ENCODE measurements at regions not wholly inside any gene's neighbourhood (a gene's known extent, or its start where the extent isn't known, plus 50 kb on each side); places are given as distances from the start of the nearest gene placed in this dataset.

DNA sequence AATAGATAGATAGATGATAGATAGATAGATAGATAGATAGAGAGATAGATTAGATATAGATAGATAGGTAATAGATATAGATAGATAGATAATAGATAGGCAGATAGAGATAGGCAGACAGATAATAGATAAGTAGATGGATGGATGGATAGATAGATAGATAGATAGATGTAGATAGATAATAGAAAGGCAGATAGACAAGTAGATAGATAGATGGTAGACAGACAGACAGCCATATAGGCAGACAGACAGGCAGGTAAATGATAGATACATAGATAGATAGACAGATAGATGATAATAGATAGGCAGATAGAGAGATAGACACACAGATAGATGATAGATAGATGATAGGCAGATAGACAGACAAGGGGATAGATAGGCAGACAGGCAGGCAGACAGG lies 191.4 kb upstream of the TNRC6C start:
- no peak overlapping the region for H3K27ac ChIP-seq
- H3K36me3 ChIP-seq = no peaks in the 10 kb centered on the region
- DNase-seq (ENCODE audit: low spot score in 2 of 2) = no peak
- H3K27me3 ChIP-seq = no peaks in the 10 kb centered on the region
- TF ChIP-seq, protein P1, sequence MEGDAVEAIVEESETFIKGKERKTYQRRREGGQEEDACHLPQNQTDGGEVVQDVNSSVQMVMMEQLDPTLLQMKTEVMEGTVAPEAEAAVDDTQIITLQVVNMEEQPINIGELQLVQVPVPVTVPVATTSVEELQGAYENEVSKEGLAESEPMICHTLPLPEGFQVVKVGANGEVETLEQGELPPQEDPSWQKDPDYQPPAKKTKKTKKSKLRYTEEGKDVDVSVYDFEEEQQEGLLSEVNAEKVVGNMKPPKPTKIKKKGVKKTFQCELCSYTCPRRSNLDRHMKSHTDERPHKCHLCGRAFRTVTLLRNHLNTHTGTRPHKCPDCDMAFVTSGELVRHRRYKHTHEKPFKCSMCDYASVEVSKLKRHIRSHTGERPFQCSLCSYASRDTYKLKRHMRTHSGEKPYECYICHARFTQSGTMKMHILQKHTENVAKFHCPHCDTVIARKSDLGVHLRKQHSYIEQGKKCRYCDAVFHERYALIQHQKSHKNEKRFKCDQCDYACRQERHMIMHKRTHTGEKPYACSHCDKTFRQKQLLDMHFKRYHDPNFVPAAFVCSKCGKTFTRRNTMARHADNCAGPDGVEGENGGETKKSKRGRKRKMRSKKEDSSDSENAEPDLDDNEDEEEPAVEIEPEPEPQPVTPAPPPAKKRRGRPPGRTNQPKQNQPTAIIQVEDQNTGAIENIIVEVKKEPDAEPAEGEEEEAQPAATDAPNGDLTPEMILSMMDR (IDR thresholded peaks at IDR 0.05) = no peak
- TF ChIP-seq POLR2AphosphoS5 (IDR thresholded peaks at IDR 0.05) (no peak), POLR2A (IDR thresholded peaks at IDR 0.05) (no peak)
- no peaks in the 10 kb centered on the region for H3K4me1 ChIP-seq
- H3K4me3 ChIP-seq = no peak overlapping the region
- intact Hi-C loops (cut with DNase I; ENCODE audit: low total_unique reads) = no loop called here
- H3K9me3 ChIP-seq = no peaks in the 10 kb centered on the region

DNA sequence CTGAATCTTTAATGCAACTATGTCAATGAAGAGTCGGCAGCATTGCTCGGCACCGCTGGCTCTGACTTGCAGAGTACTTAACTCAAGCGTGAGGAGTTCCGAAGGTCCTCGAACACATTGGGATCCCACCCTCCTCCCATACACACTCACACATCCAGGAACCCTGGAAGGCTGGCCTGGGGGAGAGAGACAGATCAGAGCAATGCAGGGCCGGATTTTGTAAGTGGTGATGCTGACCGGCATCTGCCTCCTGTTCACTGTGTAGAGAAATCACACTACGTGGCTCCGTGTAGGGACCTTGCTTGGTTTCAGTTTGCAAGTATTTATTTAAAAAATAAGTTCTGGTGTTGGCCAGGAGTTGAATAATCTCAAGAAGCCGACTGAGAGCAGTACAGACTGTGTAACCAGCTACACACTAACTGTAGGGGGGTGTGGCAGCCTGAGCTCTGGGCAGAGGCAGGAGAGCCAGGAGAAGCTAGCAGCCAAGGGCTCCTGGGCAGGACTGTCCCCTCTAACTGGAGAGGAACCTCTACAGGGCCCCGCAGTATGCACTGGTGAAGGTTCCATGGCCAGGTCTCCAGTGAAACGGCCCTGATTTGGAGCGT lies 190.2 kb upstream of the TNRC6C start:
- Histone ChIP-seq H3K9me3 (no peaks in the 10 kb centered on the region), H3K36me3 (no peaks in the 10 kb centered on the region), H3K27ac (no peak overlapping the region), H3K4me1 (no peaks in the 10 kb centered on the region), H3K4me3 (no peak overlapping the region), H3K27me3 (no peaks in the 10 kb centered on the region)
- intact Hi-C loops (cut with DNase I; ENCODE audit: low total_unique reads) = no loop called here
- DNase-seq (ENCODE audit: low spot score in 2 of 2) = no peak
- TF ChIP-seq POLR2AphosphoS5 (IDR thresholded peaks at IDR 0.05) (no peak), POLR2A (IDR thresholded peaks at IDR 0.05) (no peak)
- TF ChIP-seq, protein P1 (IDR thresholded peaks at IDR 0.05) = no peak

DNA sequence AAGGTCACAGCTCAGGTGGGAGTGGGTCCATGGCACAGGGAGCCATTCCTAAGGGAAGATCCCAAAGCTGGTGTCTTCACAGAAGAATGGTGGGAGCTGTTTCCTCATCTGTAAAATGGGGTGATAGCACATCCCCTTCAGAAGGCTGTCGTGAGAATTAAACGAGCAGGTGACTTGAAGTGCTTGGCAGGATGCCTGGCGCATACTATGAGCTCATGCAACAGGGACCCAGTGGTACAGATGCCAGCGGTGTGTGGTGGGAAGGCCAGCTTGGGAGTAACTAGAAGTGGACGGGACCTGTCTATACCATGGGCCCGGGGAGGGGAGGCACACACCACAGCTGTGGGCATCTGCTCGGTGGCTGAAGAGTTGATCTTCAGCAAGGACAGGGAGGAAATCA lies 189.3 kb upstream of the TNRC6C start:
- Histone ChIP-seq H3K27me3 (no peaks in the 10 kb centered on the region), H3K36me3 (no peaks in the 10 kb centered on the region), H3K4me1 (no peaks in the 10 kb centered on the region), H3K27ac (peak overlapping the region in 1 of 2 donors; percentile 25), H3K9me3 (no peaks in the 10 kb centered on the region), H3K4me3 (no peak overlapping the region)
- TF ChIP-seq POLR2A (IDR thresholded peaks at IDR 0.05) (no peak), POLR2AphosphoS5 (IDR thresholded peaks at IDR 0.05) (no peak)
- TF ChIP-seq, protein P1 (IDR thresholded peaks at IDR 0.05) = no peak
- DNase-seq (ENCODE audit: low spot score in 2 of 2) = no peak
- intact Hi-C loops (cut with DNase I; ENCODE audit: low total_unique reads) = no loop called here

DNA sequence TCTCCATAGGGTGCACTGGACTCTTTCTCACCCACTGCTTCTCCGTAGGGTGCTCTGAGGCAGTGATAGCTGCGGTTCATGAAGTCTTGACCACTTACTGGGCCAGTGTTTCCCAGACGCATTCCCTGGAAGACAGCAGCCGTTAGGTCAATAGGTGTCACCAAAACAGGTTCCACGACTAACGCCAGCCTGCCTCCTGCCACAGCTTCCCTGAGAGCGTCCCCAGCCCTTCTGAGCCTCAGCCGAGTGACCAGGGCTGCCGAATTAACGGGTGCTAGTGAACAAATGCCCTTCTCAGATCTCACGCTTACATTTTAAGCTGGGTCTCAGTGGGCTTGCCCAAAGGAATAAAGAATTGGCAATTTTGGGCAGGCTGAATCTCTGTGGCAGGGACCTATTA lies 188.7 kb upstream of the TNRC6C start:
- H3K27me3 ChIP-seq = no peaks in the 10 kb centered on the region
- no peak overlapping the region for H3K4me3 ChIP-seq
- TF ChIP-seq POLR2A (IDR thresholded peaks at IDR 0.05) (no peak), POLR2AphosphoS5 (IDR thresholded peaks at IDR 0.05) (no peak)
- H3K4me1 ChIP-seq = no peaks in the 10 kb centered on the region
- no peaks in the 10 kb centered on the region for H3K36me3 ChIP-seq
- DNase-seq (ENCODE audit: low spot score in 2 of 2) = peak in 1 of 2 donors; percentile 63
- intact Hi-C loops (cut with DNase I; ENCODE audit: low total_unique reads) = no loop called here
- H3K9me3 ChIP-seq = no peaks in the 10 kb centered on the region
- H3K27ac ChIP-seq = peak overlapping the region in 1 of 2 donors; percentile 30

DNA sequence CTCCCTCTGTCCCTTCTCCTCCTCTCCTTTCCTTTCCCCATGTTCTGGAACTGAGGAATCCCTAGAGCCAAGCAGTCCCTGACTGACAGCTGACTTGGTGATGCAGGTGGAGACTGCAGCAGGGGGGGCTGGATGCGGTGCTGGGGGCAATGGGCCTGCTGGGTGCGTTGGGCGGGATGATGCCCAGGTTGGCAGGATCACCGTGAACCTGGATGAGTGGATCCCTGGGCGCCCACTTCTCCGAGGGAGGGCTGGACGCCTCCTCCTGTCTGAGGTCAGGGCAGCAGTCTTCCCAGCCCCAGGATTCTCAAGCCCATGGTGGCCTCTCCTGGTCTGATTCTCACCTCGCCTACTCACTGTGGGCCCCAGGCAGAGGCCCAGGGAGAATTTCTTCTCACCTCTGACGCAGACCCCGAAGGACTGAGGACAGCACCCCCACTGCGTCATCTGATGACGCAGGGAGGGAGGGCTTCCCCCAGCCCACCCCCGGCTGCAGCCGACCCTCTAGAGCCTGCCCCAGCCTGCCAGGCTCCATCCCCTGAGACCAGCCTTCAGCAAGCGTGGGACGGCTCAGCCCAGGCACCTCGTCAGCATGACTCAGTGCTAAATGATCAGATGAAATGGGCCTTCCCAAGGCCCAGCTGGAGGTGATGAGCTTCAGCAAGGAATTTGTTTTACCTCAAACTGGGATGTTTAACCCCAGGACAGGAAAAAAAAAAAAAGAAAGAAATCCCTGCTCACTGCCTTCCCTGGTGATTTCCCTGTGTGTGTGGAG lies 188.0 kb upstream of the TNRC6C start:
- TF ChIP-seq POLR2A (IDR thresholded peaks at IDR 0.05) (no peak), POLR2AphosphoS5 (IDR thresholded peaks at IDR 0.05) (no peak)
- TF ChIP-seq, protein P1 (IDR thresholded peaks at IDR 0.05) = no peak
- Histone ChIP-seq H3K4me1 (no peaks in the 10 kb centered on the region), H3K9me3 (no peaks in the 10 kb centered on the region), H3K27me3 (no peaks in the 10 kb centered on the region), H3K36me3 (no peaks in the 10 kb centered on the region), H3K4me3 (no peak overlapping the region), H3K27ac (peak overlapping the region in 1 of 2 donors; percentile 30)
- DNase-seq (ENCODE audit: low spot score in 2 of 2) = no peak
- intact Hi-C loops (cut with DNase I; ENCODE audit: low total_unique reads) = no loop called here

Measured in breast epithelium (tissue), 4 donors.